GM19193 (cell line): ENCODE measurements at regions not wholly inside any gene's neighbourhood (a gene's known extent, or its start where the extent isn't known, plus 50 kb on each side); places are given as distances from the start of the nearest gene placed in this dataset.

ENCODE experiments used
- POLR2A ChIP-seq: IDR thresholded peaks from 4 replicates; pipeline ENCODE4 v1.6.1; 2011; ENCODE audit not compliant: insufficient read depth, insufficient read length; ENCODE audit errors: extremely low read depth

DNA sequence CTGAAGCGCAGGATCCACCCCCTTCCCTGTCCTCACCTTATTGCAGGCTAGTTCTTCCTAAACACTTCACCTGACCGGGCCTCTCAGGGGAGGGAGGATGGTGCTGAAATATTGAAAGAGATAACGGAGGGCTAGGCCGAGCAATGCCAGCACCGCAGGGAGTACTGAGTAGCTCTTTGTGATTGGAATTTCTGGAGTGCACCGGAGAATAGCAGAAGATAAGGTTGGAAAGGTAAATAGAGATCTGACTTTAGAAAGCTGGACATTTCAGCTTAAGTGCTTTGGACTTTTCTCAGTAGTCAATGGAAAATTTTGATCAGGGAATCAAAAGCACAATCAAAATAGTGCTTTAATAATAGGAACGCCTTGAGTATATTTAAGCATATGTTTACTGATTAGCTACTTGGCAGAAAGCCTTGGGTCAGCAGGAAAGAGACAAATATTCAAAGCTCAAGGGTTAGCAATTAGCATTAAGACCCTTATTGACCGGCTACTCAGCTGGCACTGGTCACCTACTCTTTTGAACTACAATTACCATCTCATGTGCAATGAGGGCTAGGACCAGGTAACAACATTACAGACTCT, 142.9 kb upstream of the NDUFV2 start:
- TF ChIP-seq POLR2A: no peak

- no peak for TF ChIP-seq POLR2A
These were observed 141.5 kb upstream of the NDUFV2 start for GRCh38 chr18:8960740-8961657.

DNA sequence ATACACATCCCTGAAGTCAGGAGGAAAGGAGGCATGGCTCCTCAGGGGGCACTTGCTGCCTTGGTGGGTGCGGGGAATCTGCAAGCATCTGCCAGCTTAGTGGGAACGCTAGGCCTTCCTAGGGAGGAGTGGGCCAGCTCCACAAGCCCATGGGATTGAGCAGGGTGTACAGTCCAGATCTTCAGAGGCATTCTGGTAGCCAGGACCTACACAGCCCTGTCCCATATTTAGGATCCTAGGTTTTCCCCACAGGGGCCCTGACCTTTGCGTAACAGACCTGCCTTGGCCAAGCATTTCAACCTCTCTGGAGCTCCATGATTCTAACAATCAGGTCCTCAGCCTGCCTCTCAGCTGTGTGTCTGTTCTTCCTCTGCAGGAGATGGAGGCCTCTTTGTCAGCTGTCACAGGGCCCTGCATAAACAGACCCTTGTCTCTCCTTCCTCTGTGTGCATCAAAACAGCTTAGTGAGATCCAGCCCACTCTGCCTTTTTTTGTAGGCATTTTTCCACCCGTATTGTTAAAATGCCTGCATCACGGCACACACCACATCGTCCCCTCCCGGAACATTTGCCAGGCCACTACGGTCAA, 140.2 kb upstream of the NDUFV2 start:
- TF ChIP-seq POLR2A: no peak

- TF ChIP-seq POLR2A: no peak
These were observed 139.5 kb upstream of the NDUFV2 start for GRCh38 chr18:8962855-8963635.

DNA sequence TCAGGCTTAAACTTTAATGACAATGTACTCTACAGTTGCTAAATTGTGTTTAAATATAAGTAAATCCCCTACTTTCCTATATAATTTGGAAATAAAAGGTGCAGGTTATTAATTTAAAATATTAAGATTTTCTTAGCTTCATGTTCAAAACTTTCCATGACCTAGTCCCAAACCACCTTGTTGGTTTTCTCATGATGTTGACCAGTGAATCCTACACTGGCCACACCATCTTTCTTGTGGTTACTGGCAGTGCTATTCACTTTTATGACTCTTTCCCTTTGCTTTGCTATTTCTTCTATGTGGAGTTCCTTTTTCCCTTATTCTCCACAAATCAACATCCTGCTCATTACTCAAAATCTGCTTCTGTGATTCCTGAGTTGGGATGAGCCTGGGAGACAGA, 138.6 kb upstream of the NDUFV2 start:
- TF ChIP-seq POLR2A: no peak

GRCh38 chr18:8965398-8965797, 137.1 kb upstream of the NDUFV2 start:
- no peak for TF ChIP-seq POLR2A

GRCh38 chr18:8966821-8967220, 135.7 kb upstream of the NDUFV2 start:
- no peak for TF ChIP-seq POLR2A

GRCh38 chr18:8967573-8967972, 134.9 kb upstream of the NDUFV2 start:
- no peak for TF ChIP-seq POLR2A

DNA sequence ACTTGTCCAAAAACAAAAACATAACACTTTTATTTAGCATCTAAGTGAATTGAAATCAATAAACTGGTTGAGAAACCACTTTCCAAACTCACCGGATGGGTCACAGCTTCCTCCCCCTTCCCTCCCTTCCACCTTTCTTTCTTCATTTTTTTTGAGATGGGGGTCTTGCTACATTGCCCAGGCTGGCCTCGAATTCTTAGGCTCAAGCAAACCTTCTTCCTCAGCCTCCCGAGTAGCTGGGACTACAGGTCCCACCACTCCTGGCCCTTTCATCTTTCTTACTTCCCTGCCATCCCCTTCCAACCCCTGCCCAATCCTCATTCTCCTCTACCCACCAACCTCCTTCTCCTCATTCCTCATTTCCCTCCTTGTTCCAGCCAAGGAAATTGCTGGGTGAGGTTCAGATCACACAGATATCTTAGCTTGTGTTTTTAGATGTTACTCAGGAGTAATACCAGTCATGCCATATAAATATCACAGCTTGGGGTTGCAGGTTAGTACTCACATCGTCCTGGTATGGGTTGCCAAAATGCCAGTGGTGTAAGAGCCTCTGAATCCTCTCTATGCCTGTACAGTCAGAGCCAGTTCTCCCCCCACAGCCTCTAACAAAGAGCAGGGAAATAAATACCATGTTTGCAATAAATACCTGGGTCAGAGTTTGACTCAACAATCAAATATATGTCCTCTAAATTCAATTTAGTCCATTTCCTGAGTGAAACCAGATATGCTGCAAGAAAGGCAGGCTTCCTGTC, 132.7 kb upstream of the NDUFV2 start:
- TF ChIP-seq POLR2A: no peak

- TF ChIP-seq POLR2A: no peak
These were observed 131.7 kb upstream of the NDUFV2 start for GRCh38 chr18:8970843-8971242.

- TF ChIP-seq POLR2A: no peak
These were observed 130.4 kb upstream of the NDUFV2 start for GRCh38 chr18:8972116-8972515.

DNA sequence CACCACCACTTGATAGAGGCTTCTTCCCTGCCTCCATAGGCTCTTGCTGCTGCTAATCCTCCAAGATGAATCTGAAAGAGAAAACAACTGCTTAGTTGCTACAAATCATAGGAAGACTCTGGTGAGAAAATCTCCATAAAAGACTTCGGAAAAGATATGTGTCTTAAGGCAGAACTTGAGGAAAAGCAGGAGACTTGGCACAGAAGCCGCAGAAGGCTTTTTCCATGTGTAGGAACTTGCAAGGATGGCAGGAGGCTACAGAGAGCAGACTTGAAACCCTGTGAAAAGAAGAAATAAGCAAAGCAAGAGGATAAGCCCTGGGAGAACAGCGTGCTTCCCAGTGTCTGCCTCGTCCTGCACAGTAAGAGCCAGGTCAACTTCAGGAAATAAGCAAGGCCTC, 128.2 kb upstream of the NDUFV2 start:
- TF ChIP-seq POLR2A: no peak

DNA sequence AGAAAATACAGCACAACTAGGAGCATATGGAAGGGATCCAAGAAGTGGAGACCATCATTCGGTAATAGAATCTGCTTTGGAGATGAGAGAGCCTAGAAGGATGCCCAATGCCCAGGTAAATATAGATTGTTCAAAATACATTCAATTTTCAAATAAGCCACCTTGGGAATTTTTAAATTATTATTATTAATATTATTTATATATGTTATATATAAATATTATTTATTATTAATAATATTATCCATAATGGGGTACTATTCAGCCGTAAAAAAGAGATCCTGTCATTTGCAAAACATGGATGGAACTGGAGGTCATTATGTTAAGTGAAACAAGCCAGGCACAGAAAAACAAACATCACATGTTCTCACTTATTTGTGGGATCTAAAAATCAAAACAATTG, 127.8 kb upstream of the NDUFV2 start:
- no peak for TF ChIP-seq POLR2A

DNA sequence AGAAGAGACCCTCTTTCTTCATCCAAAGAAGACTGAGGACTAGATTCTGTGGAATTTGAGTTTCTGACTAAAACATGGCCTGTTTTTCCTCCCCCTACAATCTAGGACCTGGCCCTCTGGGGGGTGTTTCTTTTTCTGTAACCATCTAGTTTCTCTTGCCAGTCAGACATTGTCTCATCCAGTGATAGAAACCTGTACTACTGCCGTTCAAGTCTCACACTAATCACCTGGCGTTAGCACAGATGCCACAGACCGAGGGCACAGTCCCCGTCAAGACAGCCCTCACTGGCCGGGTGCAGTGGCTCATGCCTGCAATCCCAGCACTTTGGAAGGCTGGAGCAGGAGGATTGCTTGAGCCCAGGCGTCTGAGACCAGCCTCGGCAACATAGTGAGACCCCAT, 126.9 kb upstream of the NDUFV2 start:
- no peak for TF ChIP-seq POLR2A
